SU-DHL-6 (cell line): ENCODE measurements at regions not wholly inside any gene's neighbourhood (a gene's known extent, or its start where the extent isn't known, plus 50 kb on each side); places are given as distances from the start of the nearest gene placed in this dataset.

Experiments used
- CTCF ChIP-seq: fragments of 200-600 bp; sonication (generic); IDR thresholded peaks from one replicate; pipeline ENCODE4 v1.5.1; 2017; ENCODE audit warnings: antibody characterized with exemption, mild to moderate bottlenecking, low read length, moderate library complexity; ENCODE audit not compliant: insufficient read depth, poor library complexity, severe bottlenecking
- EZH2phosphoT487 ChIP-seq: fragments of 200-600 bp; sonication (generic), shearing (Covaris generic); conservative IDR thresholded peaks from 2 replicates; pipeline ENCODE4 v1.6.1; 2018; ENCODE audit warnings: mild to moderate bottlenecking, antibody characterized with exemption, low read length, moderate library complexity, mixed read lengths

GRCh38 chr3:107323723-107324122 lies 53.5 kb upstream of the CCDC54 start:
- TF ChIP-seq CTCF (no peak), EZH2phosphoT487 (no peak)
